ENCODE measurements at regions not wholly inside any gene's neighbourhood (a gene's known extent, or its start where the extent isn't known, plus 50 kb on each side); places are given as distances from the start of the nearest gene placed in this dataset.
"Not testable (repeated sequence)": the region's sequence is repeated elsewhere in the genome, so short reads cannot be mapped to it uniquely, and the experiment has no call there.

DNA sequence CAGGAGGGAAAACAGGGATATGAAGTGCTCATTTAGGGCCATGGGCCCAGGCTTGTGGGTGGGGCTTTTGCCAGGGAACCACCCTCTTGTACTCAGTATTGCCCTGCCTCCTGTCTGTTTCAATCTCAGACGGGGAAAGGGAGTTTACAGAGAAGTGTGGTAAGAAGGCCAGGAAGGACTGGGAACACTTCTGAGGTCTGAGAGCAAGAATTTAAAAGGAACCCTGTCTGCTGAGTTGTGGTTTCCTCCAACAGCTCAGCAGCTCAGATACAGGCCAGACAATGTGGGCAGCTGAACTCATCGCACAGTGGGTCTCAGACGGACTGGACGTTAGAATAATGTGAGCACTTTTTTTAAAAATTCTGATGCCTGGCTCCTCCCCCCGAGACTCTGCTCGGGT, 354.1 kb upstream of the ARID1B start:
- no peak overlapping the region for H3K27ac ChIP-seq
- TF ChIP-seq, protein P1, sequence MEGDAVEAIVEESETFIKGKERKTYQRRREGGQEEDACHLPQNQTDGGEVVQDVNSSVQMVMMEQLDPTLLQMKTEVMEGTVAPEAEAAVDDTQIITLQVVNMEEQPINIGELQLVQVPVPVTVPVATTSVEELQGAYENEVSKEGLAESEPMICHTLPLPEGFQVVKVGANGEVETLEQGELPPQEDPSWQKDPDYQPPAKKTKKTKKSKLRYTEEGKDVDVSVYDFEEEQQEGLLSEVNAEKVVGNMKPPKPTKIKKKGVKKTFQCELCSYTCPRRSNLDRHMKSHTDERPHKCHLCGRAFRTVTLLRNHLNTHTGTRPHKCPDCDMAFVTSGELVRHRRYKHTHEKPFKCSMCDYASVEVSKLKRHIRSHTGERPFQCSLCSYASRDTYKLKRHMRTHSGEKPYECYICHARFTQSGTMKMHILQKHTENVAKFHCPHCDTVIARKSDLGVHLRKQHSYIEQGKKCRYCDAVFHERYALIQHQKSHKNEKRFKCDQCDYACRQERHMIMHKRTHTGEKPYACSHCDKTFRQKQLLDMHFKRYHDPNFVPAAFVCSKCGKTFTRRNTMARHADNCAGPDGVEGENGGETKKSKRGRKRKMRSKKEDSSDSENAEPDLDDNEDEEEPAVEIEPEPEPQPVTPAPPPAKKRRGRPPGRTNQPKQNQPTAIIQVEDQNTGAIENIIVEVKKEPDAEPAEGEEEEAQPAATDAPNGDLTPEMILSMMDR (IDR thresholded peaks at IDR 0.05): no peak
- no peak for ATAC-seq (ENCODE audit: insufficient number of reproducible peaks, low FRiP score, low read depth)
- H3K27me3 ChIP-seq (replicated peaks; ENCODE audit: insufficient read depth): no peaks in the 10 kb centered on the region
- H3K36me3 ChIP-seq: no peaks in the 10 kb centered on the region
- no peak overlapping the region for H3K4me3 ChIP-seq
- H3K4me1 ChIP-seq (ENCODE audit: control insufficient read depth in 1 of 2, low read depth in 2 of 2): peaks cover 9 to 13% of the 10 kb centered on the region in 2 donors
- H3K9me3 ChIP-seq: no peaks in the 10 kb centered on the region
- DNase-seq (ENCODE audit: low spot score): no peak

DNA sequence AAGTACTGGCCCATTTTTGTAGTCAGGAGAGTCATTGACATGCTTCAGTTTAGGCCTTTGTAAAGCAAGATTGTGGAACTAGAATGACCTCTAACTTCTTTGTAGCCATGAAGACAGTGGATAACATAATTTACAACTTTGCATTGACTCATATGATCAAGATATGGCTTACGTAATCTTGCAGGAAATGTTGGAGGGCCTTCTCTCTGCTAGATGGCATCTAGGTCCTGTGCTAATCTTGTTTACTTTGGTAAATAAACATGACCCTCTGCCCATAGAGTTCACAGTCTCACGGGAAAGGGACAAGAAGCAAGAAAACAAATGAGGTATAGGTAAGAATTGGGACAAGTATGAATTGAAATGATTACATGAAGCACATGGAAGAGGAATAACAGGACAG, 355.2 kb upstream of the ARID1B start:
- H3K4me3 ChIP-seq: no peak overlapping the region
- no peaks in the 10 kb centered on the region for H3K36me3 ChIP-seq
- TF ChIP-seq, protein P1 (IDR thresholded peaks at IDR 0.05): no peak
- H3K9me3 ChIP-seq: no peaks in the 10 kb centered on the region
- DNase-seq (ENCODE audit: low spot score) (no peak), ATAC-seq (ENCODE audit: insufficient number of reproducible peaks, low FRiP score, low read depth) (no peak)
- H3K27me3 ChIP-seq (replicated peaks; ENCODE audit: insufficient read depth): no peaks in the 10 kb centered on the region
- peaks cover under 1 to 13% of the 10 kb centered on the region in 2 donors for H3K4me1 ChIP-seq (ENCODE audit: control insufficient read depth in 1 of 2, low read depth in 2 of 2)
- no peak overlapping the region for H3K27ac ChIP-seq

DNA sequence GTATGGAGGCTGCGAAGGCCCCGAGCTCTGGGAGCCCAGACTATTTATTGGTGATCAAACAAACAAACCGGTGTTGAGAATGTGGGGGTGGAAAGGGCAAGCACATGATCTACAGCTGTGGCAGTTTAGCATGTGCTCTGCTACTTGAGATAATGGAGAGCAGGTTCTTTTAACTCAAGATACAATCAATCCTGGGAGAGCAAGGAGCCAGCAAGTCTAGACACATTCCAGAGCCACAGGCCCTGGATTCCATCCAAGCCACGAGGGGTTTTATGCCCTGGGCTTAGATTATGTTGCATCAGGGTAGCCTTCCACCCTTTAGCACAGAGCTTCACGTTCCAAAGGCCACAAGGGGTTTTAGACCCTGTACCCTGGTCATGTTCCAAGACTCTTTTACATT, 355.9 kb upstream of the ARID1B start:
- ATAC-seq (ENCODE audit: insufficient number of reproducible peaks, low FRiP score, low read depth): not testable (repeated sequence)

DNA sequence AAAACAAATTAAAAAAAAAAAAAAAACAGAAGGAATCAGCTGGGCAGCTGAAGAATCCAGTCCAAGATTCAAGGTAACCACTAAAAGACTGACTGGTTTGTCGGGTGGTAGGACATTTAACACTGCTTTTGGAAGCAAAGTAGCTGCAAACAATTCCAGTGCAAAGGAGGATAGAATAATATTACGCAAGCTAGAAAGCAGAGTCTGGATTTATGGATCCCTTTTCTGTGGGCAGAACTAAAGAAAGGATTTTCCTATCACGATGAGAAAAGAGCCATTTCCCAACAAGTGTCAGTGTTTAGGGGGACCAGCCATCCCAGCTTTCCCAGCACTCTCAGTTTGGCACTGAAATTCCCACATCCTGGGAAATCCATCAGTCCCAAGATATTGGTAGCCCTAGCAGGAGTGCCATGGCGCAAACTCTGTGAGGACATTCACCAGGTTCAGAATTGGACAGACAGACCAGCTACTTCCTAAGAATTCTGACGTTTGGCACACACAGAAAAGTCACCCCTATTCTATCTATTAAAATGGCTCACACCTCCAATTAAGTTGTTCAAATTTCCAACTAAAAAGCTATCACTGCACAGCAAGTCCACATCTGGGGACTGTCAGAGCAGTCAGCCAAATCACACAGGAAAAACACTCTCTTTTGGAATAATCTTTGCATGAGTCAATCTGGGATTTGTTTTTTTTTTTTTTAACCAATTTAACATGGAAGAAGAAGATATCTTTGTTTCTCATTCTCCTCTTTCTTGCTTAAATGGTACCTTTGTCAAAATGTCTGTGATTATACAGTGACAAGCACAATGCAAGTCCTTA, 356.8 kb upstream of the ARID1B start:
- DNase-seq (ENCODE audit: low spot score) (no peak), ATAC-seq (ENCODE audit: insufficient number of reproducible peaks, low FRiP score, low read depth) (no peak)
- H3K4me3 ChIP-seq: no peak overlapping the region
- H3K4me1 ChIP-seq (ENCODE audit: control insufficient read depth in 1 of 2, low read depth in 2 of 2): peaks cover 0 to 13% of the 10 kb centered on the region in 2 donors
- TF ChIP-seq, protein P1 (IDR thresholded peaks at IDR 0.05): no peak
- H3K36me3 ChIP-seq: no peaks in the 10 kb centered on the region
- no peaks in the 10 kb centered on the region for H3K27me3 ChIP-seq (replicated peaks; ENCODE audit: insufficient read depth)
- no peaks in the 10 kb centered on the region for H3K9me3 ChIP-seq
- no peak overlapping the region for H3K27ac ChIP-seq

More for the DNA sequence above, 355.9 kb upstream of the ARID1B start:
- H3K27ac ChIP-seq; H3K27me3 ChIP-seq (replicated peaks; ENCODE audit: insufficient read depth); H3K9me3 ChIP-seq; DNase-seq (ENCODE audit: low spot score); H3K36me3 ChIP-seq; H3K4me3 ChIP-seq: not testable (repeated sequence)
- H3K4me1 ChIP-seq (ENCODE audit: control insufficient read depth in 1 of 2, low read depth in 2 of 2): peaks cover 0 to 13% of the 10 kb centered on the region in 2 donors

DNA sequence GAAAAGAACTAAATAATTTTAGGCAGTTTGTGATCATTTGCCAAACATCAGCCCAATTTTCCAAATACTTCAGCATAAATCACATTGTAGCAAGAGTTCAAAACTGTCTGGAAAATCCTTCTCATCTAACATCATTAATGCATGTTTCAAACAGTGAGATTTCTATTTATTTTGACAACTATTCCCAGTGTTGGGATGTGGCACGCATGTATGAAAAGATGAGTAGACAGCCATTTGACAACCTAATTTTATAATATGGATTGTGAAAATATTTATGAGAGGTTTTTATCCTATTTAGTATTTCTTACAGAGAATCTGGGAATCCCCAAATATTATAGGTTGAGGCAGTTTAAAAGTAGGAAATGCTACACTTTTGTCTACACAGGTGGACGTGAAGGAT, 357.6 kb upstream of the ARID1B start:
- Histone ChIP-seq H3K9me3 (no peaks in the 10 kb centered on the region), H3K4me1 (ENCODE audit: control insufficient read depth in 1 of 2, low read depth in 2 of 2) (peaks cover 0 to 13% of the 10 kb centered on the region in 2 donors), H3K4me3 (no peak overlapping the region), H3K27ac (no peak overlapping the region), H3K36me3 (no peaks in the 10 kb centered on the region), H3K27me3 (replicated peaks; ENCODE audit: insufficient read depth) (no peaks in the 10 kb centered on the region)
- TF ChIP-seq, protein P1 (IDR thresholded peaks at IDR 0.05): no peak
- ATAC-seq (ENCODE audit: insufficient number of reproducible peaks, low FRiP score, low read depth) (no peak), DNase-seq (ENCODE audit: low spot score) (no peak)

All from thoracic aorta (tissue), 2 donors.